ENCODE measurements at regions not wholly inside any gene's neighbourhood (a gene's known extent, or its start where the extent isn't known, plus 50 kb on each side); places are given as distances from the start of the nearest gene placed in this dataset.
"Not testable (repeated sequence)": the region's sequence is repeated elsewhere in the genome, so short reads cannot be mapped to it uniquely, and the experiment has no call there.

GRCh38 chr16:17911578-17911977, 425.0 kb downstream of the NPIPA8 start:
- not testable (repeated sequence) for H3K9ac ChIP-seq (ENCODE audit: low read depth, low read length); H3K27me3 ChIP-seq (ENCODE audit: control insufficient read depth, insufficient read depth, low read length); H3K4me3 ChIP-seq (ENCODE audit: low read depth, low read length); H3K27ac ChIP-seq (ENCODE audit: low read depth, low read length); H3K36me3 ChIP-seq (ENCODE audit: control insufficient read depth, insufficient read depth, low read length); H3K4me1 ChIP-seq (ENCODE audit: control insufficient read depth, insufficient read depth, low read length)
- H3K9me3 ChIP-seq (ENCODE audit: control insufficient read depth, insufficient read depth, low read length): peaks cover 10% of the 10 kb centered on the region

- not testable (repeated sequence) for H3K4me3 ChIP-seq (ENCODE audit: low read depth, low read length); H3K36me3 ChIP-seq (ENCODE audit: control insufficient read depth, insufficient read depth, low read length); H3K4me1 ChIP-seq (ENCODE audit: control insufficient read depth, insufficient read depth, low read length); H3K9me3 ChIP-seq (ENCODE audit: control insufficient read depth, insufficient read depth, low read length); H3K27ac ChIP-seq (ENCODE audit: low read depth, low read length); H3K27me3 ChIP-seq (ENCODE audit: control insufficient read depth, insufficient read depth, low read length); H3K9ac ChIP-seq (ENCODE audit: low read depth, low read length)
Observed at GRCh38 chr16:17906626-17907025, 429.9 kb downstream of the NPIPA8 start.

- no peaks in the 10 kb centered on the region for H3K27me3 ChIP-seq (ENCODE audit: control insufficient read depth, insufficient read depth, low read length)
- H3K4me3 ChIP-seq (ENCODE audit: low read depth, low read length): no peak overlapping the region
- no peaks in the 10 kb centered on the region for H3K36me3 ChIP-seq (ENCODE audit: control insufficient read depth, insufficient read depth, low read length)
- H3K9me3 ChIP-seq (ENCODE audit: control insufficient read depth, insufficient read depth, low read length): peaks cover 6% of the 10 kb centered on the region
- H3K27ac ChIP-seq (ENCODE audit: low read depth, low read length): no peak overlapping the region
- no peak overlapping the region for H3K9ac ChIP-seq (ENCODE audit: low read depth, low read length)
- H3K4me1 ChIP-seq (ENCODE audit: control insufficient read depth, insufficient read depth, low read length): no peaks in the 10 kb centered on the region
Observed at GRCh38 chr16:17901309-17901708, 430.5 kb upstream of the XYLT1 start.

- H3K9ac ChIP-seq (ENCODE audit: low read depth, low read length): no peak overlapping the region
- H3K27ac ChIP-seq (ENCODE audit: low read depth, low read length): no peak overlapping the region
- H3K4me1 ChIP-seq (ENCODE audit: control insufficient read depth, insufficient read depth, low read length): no peaks in the 10 kb centered on the region
- H3K36me3 ChIP-seq (ENCODE audit: control insufficient read depth, insufficient read depth, low read length): no peaks in the 10 kb centered on the region
- H3K9me3 ChIP-seq (ENCODE audit: control insufficient read depth, insufficient read depth, low read length): no peaks in the 10 kb centered on the region
- no peaks in the 10 kb centered on the region for H3K27me3 ChIP-seq (ENCODE audit: control insufficient read depth, insufficient read depth, low read length)
- no peak overlapping the region for H3K4me3 ChIP-seq (ENCODE audit: low read depth, low read length)
Observed at GRCh38 chr16:17899141-17899540, 428.4 kb upstream of the XYLT1 start.

GRCh38 chr16:17887963-17888362, 417.2 kb upstream of the XYLT1 start:
- Histone ChIP-seq H3K9me3 (ENCODE audit: control insufficient read depth, insufficient read depth, low read length) (no peaks in the 10 kb centered on the region), H3K4me1 (ENCODE audit: control insufficient read depth, insufficient read depth, low read length) (no peaks in the 10 kb centered on the region), H3K27ac (ENCODE audit: low read depth, low read length) (no peak overlapping the region), H3K9ac (ENCODE audit: low read depth, low read length) (no peak overlapping the region), H3K4me3 (ENCODE audit: low read depth, low read length) (no peak overlapping the region), H3K36me3 (ENCODE audit: control insufficient read depth, insufficient read depth, low read length) (no peaks in the 10 kb centered on the region), H3K27me3 (ENCODE audit: control insufficient read depth, insufficient read depth, low read length) (no peaks in the 10 kb centered on the region)

GRCh38 chr16:17885659-17886207, 415.0 kb upstream of the XYLT1 start:
- H3K9ac ChIP-seq (ENCODE audit: low read depth, low read length): no peak overlapping the region
- no peak overlapping the region for H3K4me3 ChIP-seq (ENCODE audit: low read depth, low read length)
- H3K27ac ChIP-seq (ENCODE audit: low read depth, low read length): no peak overlapping the region
- H3K36me3 ChIP-seq (ENCODE audit: control insufficient read depth, insufficient read depth, low read length): no peaks in the 10 kb centered on the region
- H3K27me3 ChIP-seq (ENCODE audit: control insufficient read depth, insufficient read depth, low read length): no peaks in the 10 kb centered on the region
- H3K4me1 ChIP-seq (ENCODE audit: control insufficient read depth, insufficient read depth, low read length): no peaks in the 10 kb centered on the region
- H3K9me3 ChIP-seq (ENCODE audit: control insufficient read depth, insufficient read depth, low read length): no peaks in the 10 kb centered on the region

- H3K9ac ChIP-seq (ENCODE audit: low read depth, low read length): no peak overlapping the region
- H3K4me3 ChIP-seq (ENCODE audit: low read depth, low read length): no peak overlapping the region
- no peaks in the 10 kb centered on the region for H3K9me3 ChIP-seq (ENCODE audit: control insufficient read depth, insufficient read depth, low read length)
- no peak overlapping the region for H3K27ac ChIP-seq (ENCODE audit: low read depth, low read length)
- no peaks in the 10 kb centered on the region for H3K27me3 ChIP-seq (ENCODE audit: control insufficient read depth, insufficient read depth, low read length)
- H3K4me1 ChIP-seq (ENCODE audit: control insufficient read depth, insufficient read depth, low read length): no peaks in the 10 kb centered on the region
- H3K36me3 ChIP-seq (ENCODE audit: control insufficient read depth, insufficient read depth, low read length): no peaks in the 10 kb centered on the region
Observed at GRCh38 chr16:17877821-17878360, 407.1 kb upstream of the XYLT1 start.

- no peaks in the 10 kb centered on the region for H3K27me3 ChIP-seq (ENCODE audit: control insufficient read depth, insufficient read depth, low read length)
- no peak overlapping the region for H3K4me3 ChIP-seq (ENCODE audit: low read depth, low read length)
- no peak overlapping the region for H3K27ac ChIP-seq (ENCODE audit: low read depth, low read length)
- no peaks in the 10 kb centered on the region for H3K9me3 ChIP-seq (ENCODE audit: control insufficient read depth, insufficient read depth, low read length)
- H3K4me1 ChIP-seq (ENCODE audit: control insufficient read depth, insufficient read depth, low read length): no peaks in the 10 kb centered on the region
- H3K36me3 ChIP-seq (ENCODE audit: control insufficient read depth, insufficient read depth, low read length): no peaks in the 10 kb centered on the region
- H3K9ac ChIP-seq (ENCODE audit: low read depth, low read length): no peak overlapping the region
Observed at GRCh38 chr16:17866996-17867395, 396.2 kb upstream of the XYLT1 start.

GRCh38 chr16:17861981-17862479, 391.3 kb upstream of the XYLT1 start:
- no peak overlapping the region for H3K27ac ChIP-seq (ENCODE audit: low read depth, low read length)
- H3K4me3 ChIP-seq (ENCODE audit: low read depth, low read length): no peak overlapping the region
- H3K27me3 ChIP-seq (ENCODE audit: control insufficient read depth, insufficient read depth, low read length): no peaks in the 10 kb centered on the region
- H3K9me3 ChIP-seq (ENCODE audit: control insufficient read depth, insufficient read depth, low read length): no peaks in the 10 kb centered on the region
- no peaks in the 10 kb centered on the region for H3K4me1 ChIP-seq (ENCODE audit: control insufficient read depth, insufficient read depth, low read length)
- no peak overlapping the region for H3K9ac ChIP-seq (ENCODE audit: low read depth, low read length)
- no peaks in the 10 kb centered on the region for H3K36me3 ChIP-seq (ENCODE audit: control insufficient read depth, insufficient read depth, low read length)

- H3K36me3 ChIP-seq (ENCODE audit: control insufficient read depth, insufficient read depth, low read length): no peaks in the 10 kb centered on the region
- no peaks in the 10 kb centered on the region for H3K9me3 ChIP-seq (ENCODE audit: control insufficient read depth, insufficient read depth, low read length)
- no peak overlapping the region for H3K27ac ChIP-seq (ENCODE audit: low read depth, low read length)
- no peak overlapping the region for H3K9ac ChIP-seq (ENCODE audit: low read depth, low read length)
- H3K4me3 ChIP-seq (ENCODE audit: low read depth, low read length): no peak overlapping the region
- no peaks in the 10 kb centered on the region for H3K27me3 ChIP-seq (ENCODE audit: control insufficient read depth, insufficient read depth, low read length)
- H3K4me1 ChIP-seq (ENCODE audit: control insufficient read depth, insufficient read depth, low read length): no peaks in the 10 kb centered on the region
Observed at GRCh38 chr16:17858061-17858460, 387.3 kb upstream of the XYLT1 start.

- H3K9ac ChIP-seq (ENCODE audit: low read depth, low read length): no peak overlapping the region
- H3K27ac ChIP-seq (ENCODE audit: low read depth, low read length): no peak overlapping the region
- H3K27me3 ChIP-seq (ENCODE audit: control insufficient read depth, insufficient read depth, low read length): no peaks in the 10 kb centered on the region
- no peaks in the 10 kb centered on the region for H3K4me1 ChIP-seq (ENCODE audit: control insufficient read depth, insufficient read depth, low read length)
- no peaks in the 10 kb centered on the region for H3K9me3 ChIP-seq (ENCODE audit: control insufficient read depth, insufficient read depth, low read length)
- H3K4me3 ChIP-seq (ENCODE audit: low read depth, low read length): no peak overlapping the region
- H3K36me3 ChIP-seq (ENCODE audit: control insufficient read depth, insufficient read depth, low read length): no peaks in the 10 kb centered on the region
Observed at GRCh38 chr16:17853958-17854357, 383.2 kb upstream of the XYLT1 start.

Measured in HUES48 (cell line).